Prostate gland (tissue), 2 donors: ENCODE measurements at regions not wholly inside any gene's neighbourhood (a gene's known extent, or its start where the extent isn't known, plus 50 kb on each side); places are given as distances from the start of the nearest gene placed in this dataset.

ENCODE experiments used
- DNase-seq: peaks from one replicate; pipeline ENCODE4 v3.0.0-alpha.2; 2019; ENCODE audit warnings: low spot score
- H3K27ac ChIP-seq, 2 donors: fragments of 200-600 bp; sonication (generic); 2 replicates each; pipeline ENCODE4 v1.5.1; 2017 to 2019
- H3K27me3 ChIP-seq: fragments of 200-600 bp; sonication (generic); replicated peaks from 2 replicates; pipeline ENCODE4 v1.5.1; 2019; ENCODE audit not compliant: insufficient read depth
- H3K36me3 ChIP-seq, 2 donors: fragments of 200-600 bp; sonication (generic); 1 replicate in 1 of 2; 2 replicates in 1 of 2; pipeline versions ENCODE4 v1.5.1 to v1.8.1; 2017 to 2019
- H3K4me1 ChIP-seq: fragments of 200-600 bp; sonication (generic); replicated peaks from 2 replicates; pipeline ENCODE4 v1.5.1; 2019
- H3K4me3 ChIP-seq, 2 donors: fragments of 200-600 bp; sonication (generic); 2 replicates each; pipeline ENCODE4 v1.5.1; 2017 to 2019
- H3K9me3 ChIP-seq: fragments of 200-600 bp; sonication (generic); 2 replicates; pipeline ENCODE4 v1.5.1; 2017
- CTCF ChIP-seq, 4 experiments: fragments of 200-600 bp in 2 of 4; fragments of 450-650 bp in 2 of 4; sonication (generic) in 2 of 4; IDR thresholded peaks; 1 replicate in 3 of 4; 2 replicates in 1 of 4; pipeline ENCODE4 v1.5.1; 2016 to 2019; ENCODE audit warnings: antibody characterized with exemption in 4 of 4, mild to moderate bottlenecking in 2 of 4, moderate library complexity in 2 of 4
- POLR2A ChIP-seq: fragments of 450-650 bp; IDR thresholded peaks from one replicate; pipeline ENCODE4 v1.6.1; 2016; ENCODE audit warnings: antibody characterized with exemption, mild to moderate bottlenecking
- POLR2AphosphoS5 ChIP-seq: sonication (generic); formaldehyde crosslinking; IDR thresholded peaks from one replicate; pipeline ENCODE4 v1.6.1; 2017; ENCODE audit warnings: antibody characterized with exemption
- WGBS: methylation state at CpG from one replicate; pipeline ENCODE4 v1.1.5; 2018; 5-methylcytosine and 5-hydroxymethylcytosine counted together
- intact Hi-C: fragments of 100-400 bp; cut with DNase I; formaldehyde crosslinking; loops from one replicate; pipeline ENCODE4 v1.14.2; 2022

- no peaks in the 10 kb centered on the region for H3K9me3 ChIP-seq
- DNase-seq = no peak
- no peak overlapping the region for H3K4me3 ChIP-seq
- H3K27me3 ChIP-seq = no peaks in the 10 kb centered on the region
- H3K4me1 ChIP-seq = no peaks in the 10 kb centered on the region
- intact Hi-C loops = no loop called here
- no peak overlapping the region for H3K27ac ChIP-seq
- TF ChIP-seq POLR2AphosphoS5 (no peak), CTCF (IDR thresholded peaks at IDR 0.05) (no peak), POLR2A (no peak)
- H3K36me3 ChIP-seq = no peaks in the 10 kb centered on the region
Measured at GRCh38 chr11:29802522-29802921, 214.3 kb downstream of the KCNA4 start.

GRCh38 chr11:29801561-29801960, 215.3 kb downstream of the KCNA4 start:
- no peaks in the 10 kb centered on the region for H3K9me3 ChIP-seq
- no peaks in the 10 kb centered on the region for H3K27me3 ChIP-seq
- H3K36me3 ChIP-seq = no peaks in the 10 kb centered on the region
- H3K4me3 ChIP-seq = no peak overlapping the region
- H3K27ac ChIP-seq = no peak overlapping the region
- TF ChIP-seq CTCF (IDR thresholded peaks at IDR 0.05) = no peak
- TF ChIP-seq POLR2A = no peak
- TF ChIP-seq POLR2AphosphoS5 = no peak
- no peak for DNase-seq
- H3K4me1 ChIP-seq = no peaks in the 10 kb centered on the region
- 29% methylated on average over 1 of the region's 1 CpG for WGBS
- intact Hi-C loops = no loop called here

- Histone ChIP-seq H3K4me1 (no peaks in the 10 kb centered on the region), H3K27me3 (no peaks in the 10 kb centered on the region), H3K36me3 (no peaks in the 10 kb centered on the region), H3K27ac (no peak overlapping the region), H3K9me3 (no peaks in the 10 kb centered on the region), H3K4me3 (no peak overlapping the region)
- no peak for DNase-seq
- intact Hi-C loops = no loop called here
- TF ChIP-seq POLR2A = no peak
- no peak for TF ChIP-seq CTCF (IDR thresholded peaks at IDR 0.05)
- no peak for TF ChIP-seq POLR2AphosphoS5
- 93% methylated on average over 1 of the region's 1 CpG for WGBS
Measured at GRCh38 chr11:29786092-29786491, 230.7 kb downstream of the KCNA4 start.

- no peaks in the 10 kb centered on the region for H3K9me3 ChIP-seq
- H3K4me1 ChIP-seq = no peaks in the 10 kb centered on the region
- H3K27ac ChIP-seq = no peak overlapping the region
- intact Hi-C loops = no loop called here
- WGBS = 63% methylated on average over 1 of the region's 1 CpG
- H3K27me3 ChIP-seq = no peaks in the 10 kb centered on the region
- no peak for TF ChIP-seq CTCF (IDR thresholded peaks at IDR 0.05)
- TF ChIP-seq POLR2AphosphoS5 = no peak
- TF ChIP-seq POLR2A = no peak
- H3K4me3 ChIP-seq = no peak overlapping the region
- DNase-seq = no peak
- H3K36me3 ChIP-seq = no peaks in the 10 kb centered on the region
Measured at GRCh38 chr11:29783506-29783905, 233.3 kb downstream of the KCNA4 start.

GRCh38 chr11:29782447-29782846, 234.4 kb downstream of the KCNA4 start:
- H3K27me3 ChIP-seq = no peaks in the 10 kb centered on the region
- no peak overlapping the region for H3K27ac ChIP-seq
- 91% methylated on average over 1 of the region's 1 CpG for WGBS
- no peaks in the 10 kb centered on the region for H3K9me3 ChIP-seq
- H3K4me3 ChIP-seq = no peak overlapping the region
- DNase-seq = no peak
- TF ChIP-seq POLR2AphosphoS5 (no peak), POLR2A (no peak), CTCF (IDR thresholded peaks at IDR 0.05) (no peak)
- H3K4me1 ChIP-seq = no peaks in the 10 kb centered on the region
- H3K36me3 ChIP-seq = no peaks in the 10 kb centered on the region
- intact Hi-C loops = no loop called here
